Muscle layer of duodenum (tissue), 2 donors: ENCODE measurements at regions not wholly inside any gene's neighbourhood (a gene's known extent, or its start where the extent isn't known, plus 50 kb on each side); places are given as distances from the start of the nearest gene placed in this dataset.
"Not testable (repeated sequence)": the region's sequence is repeated elsewhere in the genome, so short reads cannot be mapped to it uniquely, and the experiment has no call there.

ENCODE experiments used
- H3K27ac ChIP-seq: one replicate; pipeline ENCODE4 v1.7.0; 2013; ENCODE audit warnings: mild to moderate bottlenecking, low read length
- H3K27me3 ChIP-seq: one replicate; pipeline ENCODE4 v1.7.0; 2013; ENCODE audit warnings: low read depth, mild to moderate bottlenecking, control low read depth, low read length
- H3K36me3 ChIP-seq, 2 donors: one replicate each; pipeline ENCODE4 v1.7.0; 2013; ENCODE audit warnings: low read length in 2 of 2, control low read depth in 1 of 2, mild to moderate bottlenecking in 1 of 2; ENCODE audit not compliant: insufficient read depth in 2 of 2, control insufficient read depth in 1 of 2
- H3K4me1 ChIP-seq, 2 donors: one replicate each; pipeline ENCODE4 v1.7.0; 2013; ENCODE audit warnings: low read length in 2 of 2, mild to moderate bottlenecking in 2 of 2, control low read depth in 1 of 2, moderate library complexity in 1 of 2; ENCODE audit not compliant: insufficient read depth in 2 of 2, control insufficient read depth in 1 of 2
- H3K4me3 ChIP-seq, 2 donors: one replicate each; pipeline ENCODE4 v1.7.0; 2013; ENCODE audit warnings: low read length in 2 of 2, low read depth in 1 of 2, mild to moderate bottlenecking in 1 of 2
- H3K9me3 ChIP-seq, 2 donors: one replicate each; pipeline ENCODE4 v1.7.0; 2013; ENCODE audit warnings: low read length in 2 of 2, control low read depth in 1 of 2, mild to moderate bottlenecking in 1 of 2; ENCODE audit not compliant: control insufficient read depth in 1 of 2
- donor health status: healthy.

GRCh38 chr3:147237991-147238390, 168.4 kb downstream of the ZIC4 start:
- no peak overlapping the region for H3K4me3 ChIP-seq
- H3K27me3 ChIP-seq: no peaks in the 10 kb centered on the region
- H3K27ac ChIP-seq: no peak overlapping the region
- no peaks in the 10 kb centered on the region for H3K4me1 ChIP-seq
- no peaks in the 10 kb centered on the region for H3K9me3 ChIP-seq
- H3K36me3 ChIP-seq: no peaks in the 10 kb centered on the region

GRCh38 chr3:147231980-147232379, 174.4 kb downstream of the ZIC4 start:
- H3K27me3 ChIP-seq, H3K36me3 ChIP-seq, H3K4me1 ChIP-seq, H3K27ac ChIP-seq, H3K4me3 ChIP-seq, H3K9me3 ChIP-seq: not testable (repeated sequence)

GRCh38 chr3:147231111-147231510, 175.2 kb downstream of the ZIC4 start:
- no peaks in the 10 kb centered on the region for H3K9me3 ChIP-seq

GRCh38 chr3:147222291-147222690, 184.1 kb downstream of the ZIC4 start:
- no peak overlapping the region for H3K27ac ChIP-seq
- H3K27me3 ChIP-seq: no peaks in the 10 kb centered on the region
- H3K4me1 ChIP-seq: no peaks in the 10 kb centered on the region
- no peaks in the 10 kb centered on the region for H3K36me3 ChIP-seq
- H3K9me3 ChIP-seq: no peaks in the 10 kb centered on the region
- no peak overlapping the region for H3K4me3 ChIP-seq

More at GRCh38 chr3:147231111-147231510, 175.2 kb downstream of the ZIC4 start:
- Histone ChIP-seq H3K4me1 (no peaks in the 10 kb centered on the region), H3K4me3 (no peak overlapping the region), H3K36me3 (no peaks in the 10 kb centered on the region), H3K27me3 (no peaks in the 10 kb centered on the region), H3K27ac (no peak overlapping the region)

- no peak overlapping the region for H3K27ac ChIP-seq
- no peaks in the 10 kb centered on the region for H3K9me3 ChIP-seq
- no peak overlapping the region for H3K4me3 ChIP-seq
- no peaks in the 10 kb centered on the region for H3K27me3 ChIP-seq
- H3K4me1 ChIP-seq: no peaks in the 10 kb centered on the region
- H3K36me3 ChIP-seq: no peaks in the 10 kb centered on the region
Measured at GRCh38 chr3:147218965-147219364, 187.4 kb downstream of the ZIC4 start.

- H3K4me1 ChIP-seq: no peaks in the 10 kb centered on the region
- no peaks in the 10 kb centered on the region for H3K27me3 ChIP-seq
- no peak overlapping the region for H3K27ac ChIP-seq
- H3K36me3 ChIP-seq: no peaks in the 10 kb centered on the region
- H3K9me3 ChIP-seq: no peaks in the 10 kb centered on the region
- H3K4me3 ChIP-seq: no peak overlapping the region
Measured at GRCh38 chr3:147216143-147216673, 190.1 kb downstream of the ZIC4 start.

GRCh38 chr3:147215660-147216059, 190.7 kb downstream of the ZIC4 start:
- Histone ChIP-seq H3K4me3 (no peak overlapping the region), H3K4me1 (no peaks in the 10 kb centered on the region), H3K27me3 (no peaks in the 10 kb centered on the region), H3K27ac (no peak overlapping the region), H3K9me3 (no peaks in the 10 kb centered on the region), H3K36me3 (no peaks in the 10 kb centered on the region)

GRCh38 chr3:147213633-147214032, 192.7 kb downstream of the ZIC4 start:
- Histone ChIP-seq H3K4me1 (no peaks in the 10 kb centered on the region), H3K36me3 (no peaks in the 10 kb centered on the region), H3K27me3 (no peaks in the 10 kb centered on the region), H3K27ac (no peak overlapping the region), H3K4me3 (no peak overlapping the region), H3K9me3 (no peaks in the 10 kb centered on the region)

GRCh38 chr3:147210676-147211075, 195.7 kb downstream of the ZIC4 start:
- Histone ChIP-seq H3K36me3 (no peaks in the 10 kb centered on the region), H3K27ac (no peak overlapping the region), H3K4me3 (no peak overlapping the region), H3K4me1 (no peaks in the 10 kb centered on the region), H3K27me3 (no peaks in the 10 kb centered on the region), H3K9me3 (no peaks in the 10 kb centered on the region)

GRCh38 chr3:147201086-147201485, 205.3 kb downstream of the ZIC4 start:
- Histone ChIP-seq H3K4me1 (no peaks in the 10 kb centered on the region), H3K27me3 (no peaks in the 10 kb centered on the region), H3K27ac (no peak overlapping the region)

GRCh38 chr3:147200545-147200944, 205.8 kb downstream of the ZIC4 start:
- Histone ChIP-seq H3K9me3 (no peaks in the 10 kb centered on the region), H3K36me3 (no peaks in the 10 kb centered on the region), H3K4me1 (no peaks in the 10 kb centered on the region), H3K4me3 (no peak overlapping the region), H3K27ac (no peak overlapping the region), H3K27me3 (no peaks in the 10 kb centered on the region)

More at GRCh38 chr3:147201086-147201485, 205.3 kb downstream of the ZIC4 start:
- Histone ChIP-seq H3K9me3 (no peaks in the 10 kb centered on the region), H3K36me3 (no peaks in the 10 kb centered on the region), H3K4me3 (no peak overlapping the region)

- Histone ChIP-seq H3K36me3 (no peaks in the 10 kb centered on the region), H3K27ac (no peak overlapping the region), H3K27me3 (no peaks in the 10 kb centered on the region), H3K4me3 (no peak overlapping the region), H3K4me1 (no peaks in the 10 kb centered on the region), H3K9me3 (no peaks in the 10 kb centered on the region)
Measured at GRCh38 chr3:147197739-147198138, 208.6 kb downstream of the ZIC4 start.
